ENCODE measurements at regions not wholly inside any gene's neighbourhood (a gene's known extent, or its start where the extent isn't known, plus 50 kb on each side); places are given as distances from the start of the nearest gene placed in this dataset.

DNA sequence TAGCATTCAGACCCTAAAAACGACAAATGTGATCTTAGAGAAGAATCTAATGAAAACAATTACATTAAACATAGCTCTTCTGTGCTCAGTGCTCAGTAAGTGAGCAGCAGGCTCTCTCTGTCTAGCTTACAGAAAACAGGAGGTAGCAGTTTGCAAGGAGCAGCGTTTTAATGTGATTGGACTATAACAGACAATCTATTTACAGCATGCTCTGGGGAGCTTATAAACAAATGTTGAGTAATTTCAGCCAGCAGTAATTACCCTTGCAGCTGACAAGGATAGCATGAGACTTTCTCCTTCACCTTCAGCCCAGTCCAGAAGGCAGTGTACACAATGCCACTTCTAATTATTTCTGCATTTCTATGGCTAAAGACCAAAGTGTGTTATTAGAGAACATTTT is 270.4 kb downstream of the FIGN start:
- no peak overlapping the region for H3K4me3 ChIP-seq (ENCODE audit: control insufficient read depth, low read depth, low read length)
- no peak for DNase-seq (ENCODE audit: low read depth)
- TF ChIP-seq CTCF (IDR thresholded peaks at IDR 0.05; ENCODE audit: control insufficient read depth, insufficient read depth, low read depth, low read length, missing control alignments) = no peak

DNA sequence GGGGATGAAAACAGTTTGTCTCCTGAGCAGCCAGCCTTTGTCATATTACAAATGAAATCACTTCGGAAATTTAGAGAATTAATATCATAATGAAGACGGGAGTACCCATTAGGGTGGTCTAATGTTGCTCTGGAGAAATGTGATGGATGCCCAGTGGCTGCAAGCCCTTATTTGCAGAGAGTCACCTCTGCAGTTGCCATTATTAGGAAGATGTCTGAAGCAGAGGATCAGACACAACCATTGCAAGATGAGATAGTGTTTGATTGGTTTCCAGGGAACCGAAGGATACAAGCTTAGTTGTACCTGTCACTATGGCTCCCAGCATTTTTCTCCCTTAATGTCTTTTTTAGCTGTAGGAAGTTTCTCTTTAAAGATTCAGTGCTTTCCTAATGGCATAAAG is 272.4 kb downstream of the FIGN start:
- DNase-seq (ENCODE audit: low read depth) = no peak
- TF ChIP-seq CTCF (IDR thresholded peaks at IDR 0.05; ENCODE audit: control insufficient read depth, insufficient read depth, low read depth, low read length, missing control alignments) = no peak
- no peak overlapping the region for H3K4me3 ChIP-seq (ENCODE audit: control insufficient read depth, low read depth, low read length)

- no peak overlapping the region for H3K4me3 ChIP-seq (ENCODE audit: control insufficient read depth, low read depth, low read length)
- no peak for DNase-seq (ENCODE audit: low read depth)
- no peak for TF ChIP-seq CTCF (IDR thresholded peaks at IDR 0.05; ENCODE audit: control insufficient read depth, insufficient read depth, low read depth, low read length, missing control alignments)
These were observed 272.8 kb downstream of the FIGN start for GRCh38 chr2:163462993-163463392.

- no peak for DNase-seq (ENCODE audit: low read depth)
- no peak overlapping the region for H3K4me3 ChIP-seq (ENCODE audit: control insufficient read depth, low read depth, low read length)
- TF ChIP-seq CTCF (IDR thresholded peaks at IDR 0.05; ENCODE audit: control insufficient read depth, insufficient read depth, low read depth, low read length, missing control alignments) = no peak
These were observed 275.8 kb downstream of the FIGN start for GRCh38 chr2:163459986-163460385.

DNA sequence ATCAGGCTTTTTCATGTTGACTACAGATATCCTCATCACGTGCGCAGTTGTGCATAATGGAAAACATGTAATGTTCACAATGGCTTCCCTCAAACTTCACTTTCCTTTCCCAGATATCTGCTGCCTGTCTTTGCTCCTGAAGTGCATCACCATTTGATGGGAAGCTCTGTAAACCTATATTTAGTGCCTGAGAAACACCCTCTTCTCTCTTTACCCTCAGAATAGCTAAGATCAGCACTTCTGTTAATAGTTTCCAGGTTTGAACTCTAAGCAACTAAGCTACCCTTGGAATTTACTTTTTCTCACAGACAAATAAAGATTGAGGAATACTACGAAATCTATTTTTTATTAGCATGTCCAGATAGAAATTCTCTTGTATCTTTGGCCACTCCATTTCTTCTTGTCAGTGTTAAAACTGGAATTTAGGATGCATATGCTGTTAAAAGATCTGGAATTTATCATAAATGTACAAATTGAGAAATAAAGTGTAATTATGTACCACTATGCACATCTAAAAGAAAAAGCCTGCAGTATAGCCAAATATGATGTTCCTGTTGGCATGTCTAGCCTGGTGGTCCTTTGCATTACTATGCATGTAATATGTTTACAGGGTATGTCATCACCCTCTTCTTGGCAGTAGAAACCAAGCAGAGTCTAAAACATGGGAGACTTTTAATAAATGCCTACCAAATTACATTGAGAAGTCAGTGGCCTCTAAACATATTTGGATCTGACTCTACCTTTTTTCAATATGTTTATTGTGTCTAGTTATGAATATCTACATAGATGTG is 278.7 kb downstream of the FIGN start:
- no peak for TF ChIP-seq CTCF (IDR thresholded peaks at IDR 0.05; ENCODE audit: control insufficient read depth, insufficient read depth, low read depth, low read length, missing control alignments)
- no peak for DNase-seq (ENCODE audit: low read depth)
- H3K4me3 ChIP-seq (ENCODE audit: control insufficient read depth, low read depth, low read length) = no peak overlapping the region

DNA sequence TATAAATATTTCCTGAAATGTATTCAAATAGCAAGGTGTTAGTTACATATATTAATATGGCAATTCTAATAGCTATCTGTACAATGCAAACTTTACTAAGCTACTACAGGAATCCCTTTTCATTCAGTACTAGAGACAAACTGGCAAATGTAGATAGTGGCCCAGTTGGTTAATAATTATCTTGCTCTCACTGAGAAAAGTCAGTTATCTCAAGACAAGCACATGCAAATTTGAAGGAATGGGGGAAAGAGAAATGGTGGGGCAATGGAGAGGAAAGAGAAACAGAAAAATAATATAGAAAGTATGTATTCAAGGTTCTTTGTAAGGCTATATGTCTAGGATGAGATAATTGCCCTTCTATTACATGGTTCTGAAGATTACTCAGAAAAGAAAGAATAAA is 280.0 kb downstream of the FIGN start:
- TF ChIP-seq CTCF (IDR thresholded peaks at IDR 0.05; ENCODE audit: control insufficient read depth, insufficient read depth, low read depth, low read length, missing control alignments) = no peak
- DNase-seq (ENCODE audit: low read depth) = no peak
- no peak overlapping the region for H3K4me3 ChIP-seq (ENCODE audit: control insufficient read depth, low read depth, low read length)

Measured in AG09309 (cell line).